DLD1 (cell line): ENCODE measurements at regions not wholly inside any gene's neighbourhood (a gene's known extent, or its start where the extent isn't known, plus 50 kb on each side); places are given as distances from the start of the nearest gene placed in this dataset.
"Not testable (repeated sequence)": the region's sequence is repeated elsewhere in the genome, so short reads cannot be mapped to it uniquely, and the experiment has no call there.

Experiments used
- in situ Hi-C: cut with HindIII; loops from 2 replicates; pipeline ENCODE4 v1.10.0; 2017; ENCODE audit warnings: low sequenced_read_pairs

GRCh38 chr12:124375141-124375788 is 80.4 kb downstream of the RFLNA start:
- in situ Hi-C loops, result no loop called here

- in situ Hi-C loops, result no loop called here
Observed at GRCh38 chr12:124374567-124374966, 79.7 kb downstream of the RFLNA start.

GRCh38 chr12:124374147-124374546 is 79.3 kb downstream of the RFLNA start:
- in situ Hi-C loops, result no loop called here

- in situ Hi-C loops, result not testable (repeated sequence)
Observed at GRCh38 chr12:124373701-124374100, 78.8 kb downstream of the RFLNA start.

GRCh38 chr12:124372831-124373230 is 77.9 kb downstream of the RFLNA start:
- in situ Hi-C loops, result no loop called here

- in situ Hi-C loops, result no loop called here
Observed at GRCh38 chr12:124371970-124372555, 77.2 kb downstream of the RFLNA start.

- in situ Hi-C loops, result no loop called here
Observed at GRCh38 chr12:124371366-124371765, 76.5 kb downstream of the RFLNA start.

- in situ Hi-C loops, result no loop called here
Observed at GRCh38 chr12:124370851-124371250, 76.0 kb downstream of the RFLNA start.

GRCh38 chr12:124370384-124370783 is 75.5 kb downstream of the RFLNA start:
- in situ Hi-C loops, result no loop called here

- in situ Hi-C loops, result no loop called here
Observed at GRCh38 chr12:124369827-124370378, 75.0 kb downstream of the RFLNA start.

GRCh38 chr12:124369055-124369826 is 74.3 kb downstream of the RFLNA start:
- in situ Hi-C loops, result no loop called here

- in situ Hi-C loops, result no loop called here
Observed at GRCh38 chr12:124368421-124369032, 73.6 kb downstream of the RFLNA start.

GRCh38 chr12:124365726-124366430 is 71.0 kb downstream of the RFLNA start:
- in situ Hi-C loops, result no loop called here
